H9 (cell line): ENCODE measurements at regions not wholly inside any gene's neighbourhood (a gene's known extent, or its start where the extent isn't known, plus 50 kb on each side); places are given as distances from the start of the nearest gene placed in this dataset.
A peak's percentile ranks its signal among the peaks of the same experiment; 100 is the strongest.

Source experiments
- DNase-seq: peaks from one replicate; pipeline ENCODE4 v3.0.0-alpha.2; 2017
- H2AFZ ChIP-seq: one replicate; pipeline ENCODE4 v1.6.1; 2013; ENCODE audit warnings: mild to moderate bottlenecking, low read length, control low read depth, moderate library complexity
- H2AK5ac ChIP-seq: 2 replicates; pipeline ENCODE4 v1.6.1; 2013; ENCODE audit warnings: low read length, control low read depth, mixed read lengths; ENCODE audit not compliant: insufficient read length
- H2BK120ac ChIP-seq: one replicate; pipeline ENCODE4 v1.6.1; 2013; ENCODE audit warnings: low read depth, mild to moderate bottlenecking, low read length, control low read depth, inconsistent platforms; ENCODE audit not compliant: poor library complexity, severe bottlenecking
- H2BK12ac ChIP-seq: 2 replicates; pipeline ENCODE4 v1.6.1; 2013; ENCODE audit warnings: low read length, control low read depth, mixed read lengths, low read depth; ENCODE audit not compliant: insufficient read length
- H2BK15ac ChIP-seq: 2 replicates; pipeline ENCODE4 v1.6.1; 2013; ENCODE audit warnings: low read depth, low read length, control low read depth
- H2BK20ac ChIP-seq: one replicate; pipeline ENCODE4 v1.6.1; 2013; ENCODE audit warnings: low read depth, mild to moderate bottlenecking, low read length, control low read depth, inconsistent platforms; ENCODE audit not compliant: poor library complexity, severe bottlenecking
- H2BK5ac ChIP-seq: 2 replicates; pipeline ENCODE4 v1.6.1; 2013; ENCODE audit warnings: low read length, control low read depth, mixed read lengths; ENCODE audit not compliant: insufficient read length
- H3K14ac ChIP-seq: 2 replicates; pipeline ENCODE4 v1.6.1; 2013; ENCODE audit warnings: low read length, control low read depth; ENCODE audit not compliant: insufficient read depth
- H3K18ac ChIP-seq: 2 replicates; pipeline ENCODE4 v1.6.1; 2013; ENCODE audit warnings: low read depth, mild to moderate bottlenecking, mixed read lengths, low read length, control low read depth; ENCODE audit not compliant: insufficient read length
- H3K23ac ChIP-seq: 2 replicates; pipeline ENCODE4 v1.6.1; 2013; ENCODE audit warnings: low read length, control low read depth, mixed read lengths, low read depth; ENCODE audit not compliant: insufficient read length
- H3K23me2 ChIP-seq: 2 replicates; pipeline ENCODE4 v1.6.1; 2013; ENCODE audit warnings: low read depth, mild to moderate bottlenecking, mixed read lengths, low read length, control low read depth; ENCODE audit not compliant: insufficient read length, poor library complexity, severe bottlenecking
- H3K27ac ChIP-seq: 2 replicates; pipeline ENCODE4 v1.5.1; 2013; ENCODE audit warnings: low read length, control low read depth, mixed read lengths, low read depth; ENCODE audit not compliant: insufficient read length
- H3K27me3 ChIP-seq: 2 replicates; pipeline ENCODE4 v1.6.1; 2013; ENCODE audit warnings: low read length, control low read depth, inconsistent platforms; ENCODE audit not compliant: insufficient read depth
- H3K4ac ChIP-seq: 2 replicates; pipeline ENCODE4 v1.6.1; 2013; ENCODE audit warnings: low read depth, mild to moderate bottlenecking, control low read depth, inconsistent platforms, low read length, moderate library complexity
- H3K4me1 ChIP-seq: 2 replicates; pipeline ENCODE4 v1.6.1; 2013; ENCODE audit warnings: low read length, control low read depth, inconsistent platforms; ENCODE audit not compliant: insufficient read depth
- H3K4me2 ChIP-seq: 2 replicates; pipeline ENCODE4 v1.6.1; 2013; ENCODE audit warnings: low read length, control low read depth, mixed read lengths; ENCODE audit not compliant: insufficient read length, insufficient read depth
- H3K56ac ChIP-seq: 2 replicates; pipeline ENCODE4 v1.6.1; 2013; ENCODE audit warnings: low read depth, mild to moderate bottlenecking, mixed read lengths, low read length, control low read depth; ENCODE audit not compliant: insufficient read length
- H3K79me1 ChIP-seq: 2 replicates; pipeline ENCODE4 v1.6.1; 2013; ENCODE audit warnings: low read depth, mild to moderate bottlenecking, moderate library complexity, low read length, control low read depth, inconsistent platforms; ENCODE audit not compliant: insufficient read depth, poor library complexity, severe bottlenecking
- H3K79me2 ChIP-seq: 2 replicates; pipeline ENCODE4 v1.6.1; 2013; ENCODE audit warnings: low read length, control low read depth, inconsistent platforms; ENCODE audit not compliant: insufficient read depth
- H3K9ac ChIP-seq: 2 replicates; pipeline ENCODE4 v1.6.1; 2013; ENCODE audit warnings: low read length, control low read depth, mixed read lengths; ENCODE audit not compliant: insufficient read length; ENCODE audit errors: extremely low read depth
- H3K9me3 ChIP-seq: one replicate; pipeline ENCODE4 v1.6.1; 2013; ENCODE audit warnings: low read depth, low read length, inconsistent platforms; ENCODE audit not compliant: control insufficient read depth
- H3T11ph ChIP-seq: one replicate; pipeline ENCODE4 v1.6.1; 2013; ENCODE audit warnings: mild to moderate bottlenecking, low read length, control low read depth, inconsistent platforms
- H4K20me1 ChIP-seq: one replicate; pipeline ENCODE4 v1.6.1; 2013; ENCODE audit not compliant: control insufficient read depth, insufficient read length, insufficient read depth
- H4K5ac ChIP-seq: 2 replicates; pipeline ENCODE4 v1.6.1; 2013; ENCODE audit warnings: low read depth, mild to moderate bottlenecking, mixed read lengths, low read length, control low read depth; ENCODE audit not compliant: insufficient read length
- H4K8ac ChIP-seq: replicated peaks from 2 replicates; pipeline ENCODE4 v1.6.1; 2013; ENCODE audit warnings: low read length, control low read depth, mixed read lengths, low read depth; ENCODE audit not compliant: insufficient read length
- H4K91ac ChIP-seq: 2 replicates; pipeline ENCODE4 v1.6.1; 2013; ENCODE audit warnings: low read depth, mild to moderate bottlenecking, moderate library complexity, mixed read lengths, low read length, control low read depth; ENCODE audit not compliant: insufficient read length
- H3K27ac Mint-ChIP-seq, 3 experiments: 2 replicates in 2 of 3; 3 replicates in 1 of 3; pipeline ENCODE4 v1.8.0; 2020 to 2021; ENCODE audit warnings: mixed read lengths in 3 of 3, mild to moderate bottlenecking in 1 of 3, moderate library complexity in 1 of 3
- H3K27me3 Mint-ChIP-seq: 2 replicates; pipeline ENCODE4 v1.8.0; 2021; ENCODE audit warnings: low read depth, mild to moderate bottlenecking, moderate library complexity, mixed read lengths
- H3K36me3 Mint-ChIP-seq, 3 experiments: 2 replicates in 2 of 3; 3 replicates in 1 of 3; pipeline ENCODE4 v1.8.0; 2020 to 2021; ENCODE audit warnings: low read depth in 3 of 3, mixed read lengths in 3 of 3; ENCODE audit not compliant: insufficient read depth in 1 of 3
- H3K4me1 Mint-ChIP-seq, 2 experiments: 2 replicates each; pipeline ENCODE4 v1.8.0; 2020; ENCODE audit warnings: mixed read lengths in 2 of 2
- H3K4me3 Mint-ChIP-seq, 2 experiments: 2 replicates in 1 of 2; 3 replicates in 1 of 2; pipeline ENCODE4 v1.8.0; 2020 to 2021; ENCODE audit warnings: mild to moderate bottlenecking in 2 of 2, mixed read lengths in 2 of 2, moderate library complexity in 1 of 2
- H3K9me3 Mint-ChIP-seq, 2 experiments: 2 replicates in 1 of 2; 3 replicates in 1 of 2; pipeline ENCODE4 v1.8.0; 2020; ENCODE audit warnings: mild to moderate bottlenecking in 2 of 2, mixed read lengths in 2 of 2, moderate library complexity in 1 of 2
- whole genome bisulfite sequencing: extraction: QIAGEN DNeasy Blood & Tissue Kit; methylation state at CpG from one replicate; pipeline ENCODE4 v1.1.7; 2013; ENCODE audit warnings: missing lambda C conversion rate, low lambda C conversion rate, mixed read lengths; ENCODE audit not compliant: insufficient read length; ENCODE audit errors: extremely low coverage; 5-methylcytosine and 5-hydroxymethylcytosine counted together
- TF ChIP-seq, protein P1 (sequence below): fragments of 200-600 bp; sonication (generic); conservative IDR thresholded peaks from 3 replicates; pipeline ENCODE4 v1.8.0; 2021; ENCODE audit warnings: antibody characterized with exemption, mild to moderate bottlenecking

GRCh38 chr12:107967170-107967569 lies 161.9 kb upstream of the WSCD2 start:
- H3K14ac ChIP-seq: no peak overlapping the region
- no peak overlapping the region for H3K27ac Mint-ChIP-seq
- no peak overlapping the region for H3K27ac ChIP-seq
- H3K4me2 ChIP-seq: no peak overlapping the region
- no peak overlapping the region for H2BK20ac ChIP-seq
- no peak overlapping the region for H3K18ac ChIP-seq
- no peaks in the 10 kb centered on the region for H3K4me1 ChIP-seq
- H3K27me3 ChIP-seq: no peaks in the 10 kb centered on the region
- TF ChIP-seq, protein P1, sequence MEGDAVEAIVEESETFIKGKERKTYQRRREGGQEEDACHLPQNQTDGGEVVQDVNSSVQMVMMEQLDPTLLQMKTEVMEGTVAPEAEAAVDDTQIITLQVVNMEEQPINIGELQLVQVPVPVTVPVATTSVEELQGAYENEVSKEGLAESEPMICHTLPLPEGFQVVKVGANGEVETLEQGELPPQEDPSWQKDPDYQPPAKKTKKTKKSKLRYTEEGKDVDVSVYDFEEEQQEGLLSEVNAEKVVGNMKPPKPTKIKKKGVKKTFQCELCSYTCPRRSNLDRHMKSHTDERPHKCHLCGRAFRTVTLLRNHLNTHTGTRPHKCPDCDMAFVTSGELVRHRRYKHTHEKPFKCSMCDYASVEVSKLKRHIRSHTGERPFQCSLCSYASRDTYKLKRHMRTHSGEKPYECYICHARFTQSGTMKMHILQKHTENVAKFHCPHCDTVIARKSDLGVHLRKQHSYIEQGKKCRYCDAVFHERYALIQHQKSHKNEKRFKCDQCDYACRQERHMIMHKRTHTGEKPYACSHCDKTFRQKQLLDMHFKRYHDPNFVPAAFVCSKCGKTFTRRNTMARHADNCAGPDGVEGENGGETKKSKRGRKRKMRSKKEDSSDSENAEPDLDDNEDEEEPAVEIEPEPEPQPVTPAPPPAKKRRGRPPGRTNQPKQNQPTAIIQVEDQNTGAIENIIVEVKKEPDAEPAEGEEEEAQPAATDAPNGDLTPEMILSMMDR: no peak
- H3K23ac ChIP-seq: no peak overlapping the region
- H4K20me1 ChIP-seq: no peaks in the 10 kb centered on the region
- H3K56ac ChIP-seq: no peak overlapping the region
- H3K23me2 ChIP-seq: no peaks in the 10 kb centered on the region
- no peaks in the 10 kb centered on the region for H3K79me1 ChIP-seq
- no peak overlapping the region for H3K4me3 Mint-ChIP-seq
- H3K79me2 ChIP-seq: no peaks in the 10 kb centered on the region
- no CpG with 5 or more reads among the region's 4 CpGs for WGBS
- H4K5ac ChIP-seq: peak overlapping the region; percentile 28
- H4K8ac ChIP-seq: no peak overlapping the region
- H3K4ac ChIP-seq: no peak overlapping the region
- H2BK12ac ChIP-seq: no peak overlapping the region
- H3K27me3 Mint-ChIP-seq: peaks cover 10% of the 10 kb centered on the region
- no peaks in the 10 kb centered on the region for H3K36me3 Mint-ChIP-seq
- no peak overlapping the region for H4K91ac ChIP-seq
- no peaks in the 10 kb centered on the region for H3K9me3 ChIP-seq
- no peak overlapping the region for H3T11ph ChIP-seq
- no peaks in the 10 kb centered on the region for H3K9me3 Mint-ChIP-seq
- no peak overlapping the region for H2BK5ac ChIP-seq
- H3K9ac ChIP-seq: no peak overlapping the region
- no peak for DNase-seq
- H2BK15ac ChIP-seq: no peak overlapping the region
- H2AFZ ChIP-seq: no peak overlapping the region
- no peak overlapping the region for H2AK5ac ChIP-seq
- no peaks in the 10 kb centered on the region for H3K4me1 Mint-ChIP-seq
- no peak overlapping the region for H2BK120ac ChIP-seq
